ENCODE measurements at regions not wholly inside any gene's neighbourhood (a gene's known extent, or its start where the extent isn't known, plus 50 kb on each side); places are given as distances from the start of the nearest gene placed in this dataset.

- no peak for TF ChIP-seq SIN3A (IDR thresholded peaks at IDR 0.05; ENCODE audit: borderline replicate concordance, low read depth, low read length)
- H3K9me3 ChIP-seq: no peaks in the 10 kb centered on the region
- POLR2A ChIA-PET: no interaction called here
- DNase-seq: no peak
- no peak overlapping the region for H3K9ac ChIP-seq
- no peaks in the 10 kb centered on the region for H3K9me2 ChIP-seq
- H3K4me3 ChIP-seq (ENCODE audit: low read depth in 2 of 2, low read length in 1 of 2): no peak overlapping the region
- CTCF ChIA-PET: interaction anchor here (0.6 to 1.1 kb wide), 4 partner anchors 10 to 944 kb away, joined by 3 to 4 read pairs (median 4); no protein-coding TSS in a partner anchor
- no peaks in the 10 kb centered on the region for H3K4me1 ChIP-seq (ENCODE audit: control insufficient read depth in 1 of 2, insufficient read depth in 2 of 2, low read depth in 1 of 2, low read length in 1 of 2)
- no peaks in the 10 kb centered on the region for H3K79me2 ChIP-seq (ENCODE audit: insufficient read depth)
- no peaks in the 10 kb centered on the region for H4K20me1 ChIP-seq (ENCODE audit: insufficient read depth)
- no peaks in the 10 kb centered on the region for H3K27me3 ChIP-seq (ENCODE audit: insufficient read depth)
- WGBS (ENCODE audit: low lambda C conversion rate): 68% methylated on average over 4 of the region's 4 CpGs
- no peaks in the 10 kb centered on the region for H3K36me3 ChIP-seq (replicated peaks in 1 of 2; ENCODE audit: control insufficient read depth in 1 of 2, insufficient read depth in 2 of 2, low read length in 1 of 2)
- H3K4me2 ChIP-seq: no peak overlapping the region
- H2AFZ ChIP-seq (ENCODE audit: low read depth): no peak overlapping the region
- no peaks in the 10 kb centered on the region for H3F3A ChIP-seq (replicated peaks; ENCODE audit: insufficient read depth)
- H3K27ac ChIP-seq (ENCODE audit: low read depth in 2 of 2, low read length in 1 of 2): no peak overlapping the region
Observed at GRCh38 chr15:39486621-39487457, 94.0 kb upstream of the THBS1 start.

- H3K9me2 ChIP-seq: no peaks in the 10 kb centered on the region
- no peak overlapping the region for H3K9ac ChIP-seq
- TF ChIP-seq EP300 (IDR thresholded peaks at IDR 0.05; ENCODE audit: borderline replicate concordance in 1 of 2, low read depth in 1 of 2, low read length in 1 of 2) (no peak), GABPA (IDR thresholded peaks at IDR 0.05; ENCODE audit: low read depth) (no peak), NRF1 (IDR thresholded peaks at IDR 0.05; ENCODE audit: low read depth, low read length) (no peak), RCOR1 (IDR thresholded peaks at IDR 0.05; ENCODE audit: low read length) (no peak), GATA2 (CRISPR knock-in tag; IDR thresholded peaks at IDR 0.05) (no peak), USF2 (IDR thresholded peaks at IDR 0.05; ENCODE audit: borderline replicate concordance, low read depth, low read length) (no peak), IRF3 (IDR thresholded peaks at IDR 0.05; ENCODE audit: low read depth, low read length) (no peak), ZBTB33 (IDR thresholded peaks at IDR 0.05; ENCODE audit: borderline replicate concordance, low read depth) (no peak)
- no peak overlapping the region for H3K4me3 ChIP-seq (ENCODE audit: low read depth in 2 of 2, low read length in 1 of 2)
- H3K27me3 ChIP-seq (ENCODE audit: insufficient read depth): no peaks in the 10 kb centered on the region
- H3K36me3 ChIP-seq (replicated peaks in 1 of 2; ENCODE audit: control insufficient read depth in 1 of 2, insufficient read depth in 2 of 2, low read length in 1 of 2): no peaks in the 10 kb centered on the region
- H3K4me2 ChIP-seq: no peak overlapping the region
- H4K20me1 ChIP-seq (ENCODE audit: insufficient read depth): no peaks in the 10 kb centered on the region
- no peaks in the 10 kb centered on the region for H3K4me1 ChIP-seq (ENCODE audit: control insufficient read depth in 1 of 2, insufficient read depth in 2 of 2, low read depth in 1 of 2, low read length in 1 of 2)
- no peaks in the 10 kb centered on the region for H3F3A ChIP-seq (replicated peaks; ENCODE audit: insufficient read depth)
- no peaks in the 10 kb centered on the region for H3K9me3 ChIP-seq
- POLR2A ChIA-PET: no interaction called here
- no peak overlapping the region for H3K27ac ChIP-seq (ENCODE audit: low read depth in 2 of 2, low read length in 1 of 2)
- DNase-seq: no peak
- H3K79me2 ChIP-seq (ENCODE audit: insufficient read depth): no peaks in the 10 kb centered on the region
- CTCF ChIA-PET: interaction anchor here (0.6 to 1.3 kb wide), 5 partner anchors 9 to 28 kb away, joined by 3 to 4 read pairs (median 3); no protein-coding TSS in a partner anchor
- H2AFZ ChIP-seq (ENCODE audit: low read depth): no peak overlapping the region
Observed at GRCh38 chr15:39487458-39487735, 93.5 kb upstream of the THBS1 start.

Data from SK-N-SH (cell line).